Neural cell (in vitro differentiated cells): ENCODE measurements at regions not wholly inside any gene's neighbourhood (a gene's known extent, or its start where the extent isn't known, plus 50 kb on each side); places are given as distances from the start of the nearest gene placed in this dataset.

ENCODE experiments used
- H2AFZ ChIP-seq: fragments of 200-600, 300-800 bp; sonication (generic), shearing (Covaris generic); 2 replicates; pipeline ENCODE4 v1.6.0; 2014; ENCODE audit warnings: low read depth, mild to moderate bottlenecking, antibody characterized with exemption, low read length, moderate library complexity
- H3F3A ChIP-seq: fragments of 200-600 bp; shearing (Covaris generic); 2 replicates; pipeline ENCODE4 v1.6.1; 2016; ENCODE audit warnings: mild to moderate bottlenecking, moderate library complexity, mixed read lengths, antibody characterized with exemption, low read length; ENCODE audit not compliant: insufficient read depth, poor library complexity, severe bottlenecking
- H3K27ac ChIP-seq: fragments of 200-600, 300-800 bp; sonication (generic), shearing (Covaris generic); 2 replicates; pipeline ENCODE4 v1.5.1; 2014; ENCODE audit warnings: mild to moderate bottlenecking, low read length, moderate library complexity
- H3K27me3 ChIP-seq: fragments of 300-800, 200-600 bp; sonication (generic), shearing (Covaris generic); 2 replicates; pipeline ENCODE4 v1.6.0; 2014; ENCODE audit warnings: mild to moderate bottlenecking, low read depth, low read length, moderate library complexity; ENCODE audit not compliant: insufficient read depth
- H3K36me3 ChIP-seq: fragments of 300-800, 200-600 bp; sonication (generic), shearing (Covaris generic); 2 replicates; pipeline ENCODE4 v1.5.1; 2014; ENCODE audit warnings: mild to moderate bottlenecking, antibody characterized with exemption, low read length, moderate library complexity; ENCODE audit not compliant: insufficient read depth
- H3K4me2 ChIP-seq: fragments of 300-800, 200-600 bp; sonication (generic), shearing (Covaris generic); 2 replicates; pipeline ENCODE4 v1.6.0; 2014; ENCODE audit warnings: mild to moderate bottlenecking, low read length
- H3K4me3 ChIP-seq: fragments of 300-800, 200-600 bp; sonication (generic), shearing (Covaris generic); 2 replicates; pipeline ENCODE4 v1.5.1; 2014; ENCODE audit warnings: mild to moderate bottlenecking, low read length, moderate library complexity
- H3K79me2 ChIP-seq: fragments of 200-600 bp; shearing (Covaris generic); replicated peaks from 2 replicates; pipeline ENCODE4 v1.6.0; 2014; ENCODE audit warnings: mild to moderate bottlenecking, low read length, moderate library complexity; ENCODE audit not compliant: insufficient read depth
- H3K9ac ChIP-seq: fragments of 300-800, 200-600 bp; sonication (generic), shearing (Covaris generic); 2 replicates; pipeline ENCODE4 v1.6.1; 2016; ENCODE audit warnings: mild to moderate bottlenecking, low read length, mixed read lengths
- H3K9me2 ChIP-seq: fragments of 200-600 bp; shearing (Covaris generic); 2 replicates; pipeline ENCODE4 v1.6.1; 2016; ENCODE audit warnings: mild to moderate bottlenecking, low read length, mixed read lengths; ENCODE audit not compliant: insufficient read depth
- H3K9me3 ChIP-seq: fragments of 200-600, 300-800 bp; sonication (generic), shearing (Covaris generic); 2 replicates; pipeline ENCODE4 v1.6.1; 2016; ENCODE audit warnings: mild to moderate bottlenecking, mixed run types, low read length, moderate library complexity, mixed read lengths
- H4K20me1 ChIP-seq: fragments of 200-600 bp; shearing (Covaris generic); 2 replicates; pipeline ENCODE4 v1.6.1; 2016; ENCODE audit warnings: mild to moderate bottlenecking, mixed run types; ENCODE audit not compliant: insufficient read depth
- EP300 ChIP-seq: fragments of 450-650 bp; conservative IDR thresholded peaks from 2 replicates; pipeline ENCODE4 v1.6.1; 2014; ENCODE audit warnings: antibody characterized with exemption, mild to moderate bottlenecking, moderate library complexity; ENCODE audit not compliant: poor library complexity, severe bottlenecking
- EZH2 ChIP-seq: fragments of 200-600, 300-800 bp; shearing (Covaris generic), sonication (generic); IDR thresholded peaks from 2 replicates; pipeline ENCODE4 v1.6.1; 2014; ENCODE audit warnings: antibody characterized with exemption, low read length, borderline replicate concordance, mild to moderate bottlenecking; ENCODE audit not compliant: insufficient read depth, poor library complexity, severe bottlenecking
- MXI1 ChIP-seq: fragments of 450-650 bp; conservative IDR thresholded peaks from 2 replicates; pipeline ENCODE4 v1.6.1; 2014; ENCODE audit warnings: antibody characterized with exemption, mild to moderate bottlenecking; ENCODE audit not compliant: poor library complexity, severe bottlenecking
- POLR2AphosphoS5 ChIP-seq: IDR thresholded peaks from 2 replicates; pipeline ENCODE4 v1.6.1; 2012
- RAD21 ChIP-seq: fragments of 450-650 bp; conservative IDR thresholded peaks from 2 replicates; pipeline ENCODE4 v1.6.1; 2014; ENCODE audit warnings: antibody characterized with exemption, mild to moderate bottlenecking, moderate library complexity
- SMC3 ChIP-seq: fragments of 450-650 bp; conservative IDR thresholded peaks from 2 replicates; pipeline ENCODE4 v1.6.1; 2014; ENCODE audit warnings: antibody characterized with exemption, mild to moderate bottlenecking, moderate library complexity; ENCODE audit not compliant: poor library complexity
- TAF1 ChIP-seq: IDR thresholded peaks from 2 replicates; pipeline ENCODE4 v1.6.1; 2012; ENCODE audit warnings: low read depth
- TF ChIP-seq, protein P1 (sequence below): fragments of 450-650 bp; IDR thresholded peaks from 2 replicates; pipeline ENCODE4 v1.5.1; 2014; ENCODE audit warnings: antibody characterized with exemption, mild to moderate bottlenecking, moderate library complexity; ENCODE audit not compliant: poor library complexity, severe bottlenecking
- TF ChIP-seq, protein P2 (sequence below): IDR thresholded peaks from 2 replicates; pipeline ENCODE4 v1.6.1; 2012; ENCODE audit warnings: borderline replicate concordance

DNA sequence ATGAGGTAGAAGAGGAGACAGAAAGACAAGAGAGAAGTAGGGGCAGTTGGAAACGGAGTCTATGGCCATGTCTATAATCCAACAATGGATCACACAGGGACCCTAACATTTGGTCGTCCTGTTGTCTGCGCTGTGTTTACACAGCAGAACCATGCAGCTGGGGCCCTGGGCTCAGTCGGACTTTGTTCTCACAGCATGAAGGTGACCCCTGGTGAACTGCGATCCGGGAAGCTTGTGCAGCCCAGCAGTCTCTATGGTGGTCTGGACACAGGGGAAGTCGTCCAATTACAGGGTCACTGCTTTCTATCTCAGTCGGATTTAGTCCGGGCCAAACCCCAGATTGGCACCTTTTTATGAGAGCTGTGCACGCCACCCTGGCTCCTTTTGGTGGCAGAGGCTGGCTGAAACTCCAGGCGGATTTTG, 153.6 kb downstream of the FOXA2 start:
- Histone ChIP-seq H3K27ac (no peak overlapping the region), H3K9me3 (no peaks in the 10 kb centered on the region), H3K4me2 (no peak overlapping the region), H3K9me2 (no peaks in the 10 kb centered on the region), H2AFZ (no peak overlapping the region), H3K27me3 (peaks cover 43% of the 10 kb centered on the region), H3K9ac (no peak overlapping the region), H3K79me2 (no peaks in the 10 kb centered on the region), H3K4me3 (no peak overlapping the region), H3F3A (no peaks in the 10 kb centered on the region), H3K36me3 (no peaks in the 10 kb centered on the region), H4K20me1 (no peaks in the 10 kb centered on the region)
- TF ChIP-seq EZH2 (no peak), POLR2AphosphoS5 (no peak), EP300 (no peak), TAF1 (no peak), MXI1 (no peak), SMC3 (no peak), RAD21 (no peak)
- TF ChIP-seq, protein P1, sequence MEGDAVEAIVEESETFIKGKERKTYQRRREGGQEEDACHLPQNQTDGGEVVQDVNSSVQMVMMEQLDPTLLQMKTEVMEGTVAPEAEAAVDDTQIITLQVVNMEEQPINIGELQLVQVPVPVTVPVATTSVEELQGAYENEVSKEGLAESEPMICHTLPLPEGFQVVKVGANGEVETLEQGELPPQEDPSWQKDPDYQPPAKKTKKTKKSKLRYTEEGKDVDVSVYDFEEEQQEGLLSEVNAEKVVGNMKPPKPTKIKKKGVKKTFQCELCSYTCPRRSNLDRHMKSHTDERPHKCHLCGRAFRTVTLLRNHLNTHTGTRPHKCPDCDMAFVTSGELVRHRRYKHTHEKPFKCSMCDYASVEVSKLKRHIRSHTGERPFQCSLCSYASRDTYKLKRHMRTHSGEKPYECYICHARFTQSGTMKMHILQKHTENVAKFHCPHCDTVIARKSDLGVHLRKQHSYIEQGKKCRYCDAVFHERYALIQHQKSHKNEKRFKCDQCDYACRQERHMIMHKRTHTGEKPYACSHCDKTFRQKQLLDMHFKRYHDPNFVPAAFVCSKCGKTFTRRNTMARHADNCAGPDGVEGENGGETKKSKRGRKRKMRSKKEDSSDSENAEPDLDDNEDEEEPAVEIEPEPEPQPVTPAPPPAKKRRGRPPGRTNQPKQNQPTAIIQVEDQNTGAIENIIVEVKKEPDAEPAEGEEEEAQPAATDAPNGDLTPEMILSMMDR, result no peak
- TF ChIP-seq, protein P2, sequence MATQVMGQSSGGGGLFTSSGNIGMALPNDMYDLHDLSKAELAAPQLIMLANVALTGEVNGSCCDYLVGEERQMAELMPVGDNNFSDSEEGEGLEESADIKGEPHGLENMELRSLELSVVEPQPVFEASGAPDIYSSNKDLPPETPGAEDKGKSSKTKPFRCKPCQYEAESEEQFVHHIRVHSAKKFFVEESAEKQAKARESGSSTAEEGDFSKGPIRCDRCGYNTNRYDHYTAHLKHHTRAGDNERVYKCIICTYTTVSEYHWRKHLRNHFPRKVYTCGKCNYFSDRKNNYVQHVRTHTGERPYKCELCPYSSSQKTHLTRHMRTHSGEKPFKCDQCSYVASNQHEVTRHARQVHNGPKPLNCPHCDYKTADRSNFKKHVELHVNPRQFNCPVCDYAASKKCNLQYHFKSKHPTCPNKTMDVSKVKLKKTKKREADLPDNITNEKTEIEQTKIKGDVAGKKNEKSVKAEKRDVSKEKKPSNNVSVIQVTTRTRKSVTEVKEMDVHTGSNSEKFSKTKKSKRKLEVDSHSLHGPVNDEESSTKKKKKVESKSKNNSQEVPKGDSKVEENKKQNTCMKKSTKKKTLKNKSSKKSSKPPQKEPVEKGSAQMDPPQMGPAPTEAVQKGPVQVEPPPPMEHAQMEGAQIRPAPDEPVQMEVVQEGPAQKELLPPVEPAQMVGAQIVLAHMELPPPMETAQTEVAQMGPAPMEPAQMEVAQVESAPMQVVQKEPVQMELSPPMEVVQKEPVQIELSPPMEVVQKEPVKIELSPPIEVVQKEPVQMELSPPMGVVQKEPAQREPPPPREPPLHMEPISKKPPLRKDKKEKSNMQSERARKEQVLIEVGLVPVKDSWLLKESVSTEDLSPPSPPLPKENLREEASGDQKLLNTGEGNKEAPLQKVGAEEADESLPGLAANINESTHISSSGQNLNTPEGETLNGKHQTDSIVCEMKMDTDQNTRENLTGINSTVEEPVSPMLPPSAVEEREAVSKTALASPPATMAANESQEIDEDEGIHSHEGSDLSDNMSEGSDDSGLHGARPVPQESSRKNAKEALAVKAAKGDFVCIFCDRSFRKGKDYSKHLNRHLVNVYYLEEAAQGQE, result no peak

DNA sequence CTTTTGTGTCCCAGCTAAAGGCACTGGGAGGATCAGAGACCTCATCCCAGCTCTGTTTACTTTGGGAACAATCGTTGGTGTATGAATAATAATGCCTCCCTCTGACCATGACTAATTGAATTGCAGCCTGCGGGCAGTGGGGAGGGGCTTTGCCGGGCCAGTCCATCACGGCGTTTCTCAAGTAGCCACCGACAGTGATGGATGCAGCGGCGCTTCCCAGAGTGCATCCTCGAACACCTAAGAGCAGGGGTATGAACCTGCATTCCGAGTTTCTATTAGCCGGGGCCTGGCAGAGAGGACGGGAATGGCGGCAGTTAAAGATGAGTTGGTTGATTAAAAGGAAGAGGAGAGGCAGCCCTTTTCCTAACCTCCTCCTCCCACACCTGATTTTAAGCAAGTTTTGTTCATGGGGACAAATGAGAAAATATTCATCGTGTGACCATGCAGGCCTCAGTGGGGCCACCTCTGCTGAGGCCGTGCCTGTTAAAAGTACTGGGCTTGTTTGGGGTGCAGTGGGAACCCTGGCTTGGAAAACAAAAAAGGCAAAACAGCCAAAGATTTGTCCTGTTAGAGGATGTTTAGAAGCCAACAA, 154.1 kb downstream of the FOXA2 start:
- Histone ChIP-seq H3K27me3 (peaks cover 43% of the 10 kb centered on the region), H3K4me3 (no peak overlapping the region), H3K4me2 (no peak overlapping the region), H3K79me2 (no peaks in the 10 kb centered on the region), H2AFZ (no peak overlapping the region), H3K9ac (no peak overlapping the region), H4K20me1 (no peaks in the 10 kb centered on the region), H3K36me3 (no peaks in the 10 kb centered on the region), H3K9me2 (no peaks in the 10 kb centered on the region), H3K9me3 (no peaks in the 10 kb centered on the region), H3K27ac (no peak overlapping the region), H3F3A (no peaks in the 10 kb centered on the region)
- TF ChIP-seq EZH2 (no peak), RAD21 (no peak), SMC3 (no peak), EP300 (no peak), POLR2AphosphoS5 (no peak), TAF1 (no peak), MXI1 (no peak)
- TF ChIP-seq, protein P2, result no peak
- TF ChIP-seq, protein P1, result no peak
